ENCODE measurements at regions not wholly inside any gene's neighbourhood (a gene's known extent, or its start where the extent isn't known, plus 50 kb on each side); places are given as distances from the start of the nearest gene placed in this dataset.

GRCh38 chr4:20574986-20575385, 125.3 kb upstream of the PACRGL start:
- TF ChIP-seq CTCF (IDR thresholded peaks at IDR 0.05) (no peak), POLR2A (IDR thresholded peaks at IDR 0.05) (no peak)
